Trophoblast cell (in vitro differentiated cells and primary cell): ENCODE measurements at regions not wholly inside any gene's neighbourhood (a gene's known extent, or its start where the extent isn't known, plus 50 kb on each side); places are given as distances from the start of the nearest gene placed in this dataset.

ENCODE experiments used
- DNase-seq, 2 donors: peaks; one replicate each; pipeline ENCODE4 v3.0.0-alpha.2; 2016
- H2AFZ ChIP-seq: 2 replicates; pipeline ENCODE4 v1.6.1; 2013; ENCODE audit warnings: low read length, moderate library complexity, mild to moderate bottlenecking; ENCODE audit not compliant: insufficient read depth, poor library complexity
- H2AK5ac ChIP-seq: 2 replicates; pipeline ENCODE4 v1.6.1; 2013; ENCODE audit warnings: mild to moderate bottlenecking, low read length
- H2BK120ac ChIP-seq: 2 replicates; pipeline ENCODE4 v1.6.1; 2013; ENCODE audit warnings: low read length, mild to moderate bottlenecking, moderate library complexity; ENCODE audit not compliant: insufficient read depth, poor library complexity
- H2BK12ac ChIP-seq: 2 replicates; pipeline ENCODE4 v1.6.1; 2013; ENCODE audit warnings: mild to moderate bottlenecking, low read length, moderate library complexity
- H2BK5ac ChIP-seq: 2 replicates; pipeline ENCODE4 v1.6.1; 2013; ENCODE audit warnings: low read length, low read depth, moderate library complexity, mild to moderate bottlenecking; ENCODE audit not compliant: poor library complexity
- H3K14ac ChIP-seq: 2 replicates; pipeline ENCODE4 v1.6.1; 2013; ENCODE audit warnings: mild to moderate bottlenecking, low read length
- H3K18ac ChIP-seq: 2 replicates; pipeline ENCODE4 v1.6.1; 2013; ENCODE audit warnings: mild to moderate bottlenecking, low read length
- H3K23ac ChIP-seq: 2 replicates; pipeline ENCODE4 v1.6.1; 2013; ENCODE audit warnings: low read length
- H3K27ac ChIP-seq: 2 replicates; pipeline ENCODE4 v1.5.1; 2013; ENCODE audit warnings: low read depth, mild to moderate bottlenecking, inconsistent platforms, low read length, moderate library complexity
- H3K27me3 ChIP-seq: 2 replicates; pipeline ENCODE4 v1.6.1; 2013; ENCODE audit warnings: inconsistent platforms, mild to moderate bottlenecking, low read length, moderate library complexity; ENCODE audit not compliant: insufficient read depth
- H3K36me3 ChIP-seq, 2 experiments: 1 replicate in 1 of 2; 2 replicates in 1 of 2; pipeline ENCODE4 v1.6.1; 2013; ENCODE audit warnings: low read length in 2 of 2, mild to moderate bottlenecking in 2 of 2, moderate library complexity in 1 of 2; ENCODE audit not compliant: insufficient read depth in 2 of 2, control insufficient read depth in 1 of 2
- H3K4ac ChIP-seq: 2 replicates; pipeline ENCODE4 v1.6.1; 2013; ENCODE audit warnings: low read depth, mild to moderate bottlenecking, low read length, moderate library complexity
- H3K4me1 ChIP-seq, 2 experiments: 1 replicate in 1 of 2; 2 replicates in 1 of 2; pipeline ENCODE4 v1.6.1; 2013; ENCODE audit warnings: low read length in 2 of 2, mild to moderate bottlenecking in 2 of 2, moderate library complexity in 1 of 2; ENCODE audit not compliant: insufficient read depth in 2 of 2, control insufficient read depth in 1 of 2
- H3K4me2 ChIP-seq: 2 replicates; pipeline ENCODE4 v1.6.1; 2013; ENCODE audit warnings: inconsistent platforms, mild to moderate bottlenecking, low read length, moderate library complexity
- H3K4me3 ChIP-seq: 2 replicates; pipeline ENCODE4 v1.5.1; 2013; ENCODE audit warnings: mild to moderate bottlenecking, low read depth, low read length, inconsistent platforms
- H3K79me1 ChIP-seq: one replicate; pipeline ENCODE4 v1.6.1; 2013; ENCODE audit warnings: low read length
- H3K79me2 ChIP-seq: 2 replicates; pipeline ENCODE4 v1.6.1; 2013; ENCODE audit warnings: low read length, mild to moderate bottlenecking; ENCODE audit not compliant: control insufficient read depth, insufficient read depth, poor library complexity
- H3K9ac ChIP-seq: 2 replicates; pipeline ENCODE4 v1.6.1; 2013; ENCODE audit warnings: mild to moderate bottlenecking, low read length
- H3K9me3 ChIP-seq: 2 replicates; pipeline ENCODE4 v1.6.1; 2013; ENCODE audit warnings: low read depth, mild to moderate bottlenecking, control low read depth, inconsistent platforms, low read length; ENCODE audit not compliant: insufficient read depth
- H4K12ac ChIP-seq: 2 replicates; pipeline ENCODE4 v1.6.1; 2013; ENCODE audit warnings: low read depth, mild to moderate bottlenecking, low read length, moderate library complexity
- H4K8ac ChIP-seq: 2 replicates; pipeline ENCODE4 v1.6.1; 2013; ENCODE audit warnings: low read depth, mild to moderate bottlenecking, low read length, moderate library complexity
- H4K91ac ChIP-seq: one replicate; pipeline ENCODE4 v1.6.1; 2013; ENCODE audit warnings: low read depth, mild to moderate bottlenecking, low read length, moderate library complexity
- WGBS: extraction: QIAGEN DNeasy Blood & Tissue Kit; methylation state at CpG from one replicate; pipeline ENCODE4 v1.1.7; 2013; ENCODE audit warnings: missing lambda C conversion rate; ENCODE audit not compliant: insufficient read length, insufficient coverage; ENCODE audit errors: extremely low coverage; 5-methylcytosine and 5-hydroxymethylcytosine counted together

DNA sequence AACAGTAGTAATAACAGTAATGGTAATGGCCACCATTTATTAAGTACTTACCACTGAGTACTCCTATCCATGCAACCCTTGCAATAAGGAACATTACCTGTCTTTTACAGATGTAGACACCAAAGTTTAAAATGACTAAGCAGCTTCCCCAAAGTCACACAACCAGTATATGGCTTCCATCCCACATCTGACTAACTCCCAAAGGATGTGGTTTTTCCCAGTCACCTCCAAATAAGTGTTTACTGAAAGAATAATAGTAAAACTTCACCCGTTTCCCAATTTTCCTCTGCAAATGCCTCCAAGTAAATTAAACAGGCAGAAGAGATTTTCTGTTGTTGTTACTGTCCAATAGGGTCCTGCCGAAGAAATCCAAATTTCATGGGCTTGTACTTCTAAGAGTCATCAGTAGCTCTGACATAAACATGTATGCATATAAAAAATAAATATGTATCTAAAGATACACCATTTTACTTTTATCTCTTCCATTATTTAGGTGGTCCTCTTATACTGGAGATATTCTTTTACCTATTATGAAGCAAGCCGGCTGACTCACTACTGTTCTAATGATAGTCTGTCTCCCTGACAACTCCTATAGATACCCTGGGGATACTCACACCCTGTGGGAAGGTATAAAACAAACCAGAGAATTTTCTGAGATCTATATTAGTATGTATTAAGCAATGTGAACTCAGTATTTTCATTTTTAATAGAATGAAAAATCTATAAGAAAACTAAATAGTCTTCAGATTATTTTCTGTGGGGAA is 77.9 kb upstream of the ID4 start:
- H3K23ac ChIP-seq, result no peak overlapping the region
- no peak overlapping the region for H2BK120ac ChIP-seq
- no peak overlapping the region for H2BK12ac ChIP-seq
- H2AFZ ChIP-seq, result no peak overlapping the region
- peak; percentile 42 to 82 for DNase-seq
- H3K36me3 ChIP-seq, result no peaks in the 10 kb centered on the region
- no peaks in the 10 kb centered on the region for H3K79me2 ChIP-seq
- no peak overlapping the region for H2AK5ac ChIP-seq
- H3K79me1 ChIP-seq, result peaks cover 7% of the 10 kb centered on the region
- no peak overlapping the region for H3K4ac ChIP-seq
- no peak overlapping the region for H4K12ac ChIP-seq
- H3K4me3 ChIP-seq, result no peak overlapping the region
- no peak overlapping the region for H4K8ac ChIP-seq
- no peaks in the 10 kb centered on the region for H3K27me3 ChIP-seq
- H3K4me2 ChIP-seq, result no peak overlapping the region
- no peak overlapping the region for H3K18ac ChIP-seq
- no peaks in the 10 kb centered on the region for H3K9me3 ChIP-seq
- H3K9ac ChIP-seq, result no peak overlapping the region
- H4K91ac ChIP-seq, result no peak overlapping the region
- H3K27ac ChIP-seq, result no peak overlapping the region
- no CpG with 5 or more reads among the region's 3 CpGs for WGBS
- no peak overlapping the region for H2BK5ac ChIP-seq
- peaks cover 0 to 4% of the 10 kb centered on the region in 2 experiments for H3K4me1 ChIP-seq
- no peak overlapping the region for H3K14ac ChIP-seq

- no peaks in the 10 kb centered on the region for H3K27me3 ChIP-seq
- no peak overlapping the region for H4K12ac ChIP-seq
- H2AK5ac ChIP-seq, result no peak overlapping the region
- no peak overlapping the region for H4K91ac ChIP-seq
- H3K79me2 ChIP-seq, result no peaks in the 10 kb centered on the region
- H3K36me3 ChIP-seq, result no peaks in the 10 kb centered on the region
- H3K9ac ChIP-seq, result no peak overlapping the region
- no peaks in the 10 kb centered on the region for H3K9me3 ChIP-seq
- peaks cover 0 to 4% of the 10 kb centered on the region in 2 experiments for H3K4me1 ChIP-seq
- no peak overlapping the region for H3K14ac ChIP-seq
- no peak overlapping the region for H3K4ac ChIP-seq
- no peak overlapping the region for H2BK5ac ChIP-seq
- no peak for DNase-seq
- no peak overlapping the region for H3K4me2 ChIP-seq
- H3K27ac ChIP-seq, result no peak overlapping the region
- peaks cover 7% of the 10 kb centered on the region for H3K79me1 ChIP-seq
- no peak overlapping the region for H3K4me3 ChIP-seq
- H3K18ac ChIP-seq, result no peak overlapping the region
- WGBS, result no CpG with 5 or more reads among the region's 1 CpG
- H2BK120ac ChIP-seq, result no peak overlapping the region
- no peak overlapping the region for H3K23ac ChIP-seq
- no peak overlapping the region for H2BK12ac ChIP-seq
- no peak overlapping the region for H4K8ac ChIP-seq
- no peak overlapping the region for H2AFZ ChIP-seq
Observed at GRCh38 chr6:19761121-19761520, 76.0 kb upstream of the ID4 start.

- Histone ChIP-seq H4K91ac (no peak overlapping the region), H3K79me1 (no peaks in the 10 kb centered on the region), H2AFZ (no peak overlapping the region), H2BK120ac (no peak overlapping the region), H3K4me2 (no peak overlapping the region), H3K9ac (no peak overlapping the region), H3K4me3 (no peak overlapping the region), H3K4ac (no peak overlapping the region), H3K18ac (no peak overlapping the region), H3K27me3 (no peaks in the 10 kb centered on the region), H3K23ac (no peak overlapping the region), H3K79me2 (no peaks in the 10 kb centered on the region), H3K27ac (no peak overlapping the region), H2AK5ac (no peak overlapping the region), H2BK12ac (no peak overlapping the region), H4K8ac (no peak overlapping the region), H3K36me3 (no peaks in the 10 kb centered on the region), H4K12ac (no peak overlapping the region), H3K14ac (no peak overlapping the region), H3K4me1 (no peaks in the 10 kb centered on the region), H2BK5ac (no peak overlapping the region), H3K9me3 (no peaks in the 10 kb centered on the region)
- no CpG with 5 or more reads among the region's 5 CpGs for WGBS
- DNase-seq, result peak; percentile 31 to 53
Observed at GRCh38 chr6:19771753-19772336, 65.3 kb upstream of the ID4 start.

DNA sequence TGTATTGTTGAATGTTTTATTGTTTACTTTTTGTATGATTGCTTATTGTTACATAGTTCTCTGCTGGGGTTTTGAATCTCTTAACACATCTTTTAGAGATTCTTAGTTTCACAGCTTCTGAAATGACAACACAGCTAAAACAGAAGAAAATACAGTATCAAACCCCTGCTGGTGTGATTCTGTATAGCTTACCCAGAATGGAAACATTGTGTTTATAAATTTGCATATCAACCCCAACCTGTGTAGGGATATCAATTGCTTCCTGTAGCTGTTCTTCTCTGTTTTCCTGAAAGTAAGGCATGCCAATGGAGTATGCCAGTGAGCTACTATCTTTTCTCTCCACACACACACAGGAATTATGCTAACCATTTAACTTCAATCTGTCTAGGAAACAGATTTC is 64.3 kb upstream of the ID4 start:
- H3K4me3 ChIP-seq, result no peak overlapping the region
- DNase-seq, result no peak
- no peak overlapping the region for H2BK12ac ChIP-seq
- H3K14ac ChIP-seq, result no peak overlapping the region
- H3K18ac ChIP-seq, result no peak overlapping the region
- H2BK120ac ChIP-seq, result no peak overlapping the region
- H4K91ac ChIP-seq, result no peak overlapping the region
- H3K4ac ChIP-seq, result no peak overlapping the region
- no peak overlapping the region for H2BK5ac ChIP-seq
- H3K9me3 ChIP-seq, result no peaks in the 10 kb centered on the region
- no peak overlapping the region for H4K8ac ChIP-seq
- no peak overlapping the region for H3K23ac ChIP-seq
- H3K4me2 ChIP-seq, result no peak overlapping the region
- H3K36me3 ChIP-seq, result no peaks in the 10 kb centered on the region
- H2AK5ac ChIP-seq, result no peak overlapping the region
- H3K79me2 ChIP-seq, result no peaks in the 10 kb centered on the region
- H3K27ac ChIP-seq, result no peak overlapping the region
- H4K12ac ChIP-seq, result no peak overlapping the region
- no peaks in the 10 kb centered on the region for H3K79me1 ChIP-seq
- no peaks in the 10 kb centered on the region for H3K4me1 ChIP-seq
- H3K9ac ChIP-seq, result no peak overlapping the region
- H2AFZ ChIP-seq, result no peak overlapping the region
- no peaks in the 10 kb centered on the region for H3K27me3 ChIP-seq
